Activated naive CD8-positive, alpha-beta T cell (primary cell): ENCODE measurements at regions not wholly inside any gene's neighbourhood (a gene's known extent, or its start where the extent isn't known, plus 50 kb on each side); places are given as distances from the start of the nearest gene placed in this dataset.

Experiments used
- H3K27ac Mint-ChIP-seq: one replicate; pipeline ENCODE4 v1.8.0; 2021; ENCODE audit warnings: mixed read lengths
- H3K27me3 Mint-ChIP-seq: one replicate; pipeline ENCODE4 v1.8.0; 2021; ENCODE audit warnings: mixed read lengths
- H3K36me3 Mint-ChIP-seq: one replicate; pipeline ENCODE4 v1.8.0; 2021; ENCODE audit warnings: mixed read lengths
- H3K4me1 Mint-ChIP-seq: one replicate; pipeline ENCODE4 v1.8.0; 2021; ENCODE audit warnings: low read depth, mixed read lengths
- H3K4me3 Mint-ChIP-seq: one replicate; pipeline ENCODE4 v1.8.0; 2021; ENCODE audit warnings: mild to moderate bottlenecking, mixed read lengths
- H3K9me3 Mint-ChIP-seq: one replicate; pipeline ENCODE4 v1.8.0; 2021; ENCODE audit warnings: low read depth, mixed read lengths

DNA sequence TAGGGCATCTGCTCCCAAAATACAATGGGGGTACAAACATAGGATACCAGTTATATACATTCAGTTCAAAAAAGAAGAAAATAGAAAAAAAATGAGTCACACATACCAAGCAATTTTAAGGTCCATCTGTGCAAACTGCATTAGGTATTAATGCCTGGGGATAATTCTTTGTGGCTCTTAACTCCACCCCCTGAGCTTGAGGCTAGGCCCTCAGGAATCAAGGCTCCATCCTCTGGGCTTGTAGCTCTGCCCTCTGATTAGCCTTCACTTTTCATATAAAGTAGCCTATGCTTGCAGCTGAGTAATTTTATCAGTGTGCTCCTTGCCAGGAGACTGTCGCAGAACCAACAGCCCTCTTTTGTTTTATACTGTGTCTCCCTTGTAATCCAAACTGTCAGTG, 69.9 kb upstream of the BACE2 start:
- H3K27me3 Mint-ChIP-seq = no peaks in the 10 kb centered on the region
- no peaks in the 10 kb centered on the region for H3K36me3 Mint-ChIP-seq
- H3K4me1 Mint-ChIP-seq = no peaks in the 10 kb centered on the region
- H3K4me3 Mint-ChIP-seq = no peak overlapping the region
- H3K27ac Mint-ChIP-seq = no peak overlapping the region
- peaks cover 8% of the 10 kb centered on the region for H3K9me3 Mint-ChIP-seq

DNA sequence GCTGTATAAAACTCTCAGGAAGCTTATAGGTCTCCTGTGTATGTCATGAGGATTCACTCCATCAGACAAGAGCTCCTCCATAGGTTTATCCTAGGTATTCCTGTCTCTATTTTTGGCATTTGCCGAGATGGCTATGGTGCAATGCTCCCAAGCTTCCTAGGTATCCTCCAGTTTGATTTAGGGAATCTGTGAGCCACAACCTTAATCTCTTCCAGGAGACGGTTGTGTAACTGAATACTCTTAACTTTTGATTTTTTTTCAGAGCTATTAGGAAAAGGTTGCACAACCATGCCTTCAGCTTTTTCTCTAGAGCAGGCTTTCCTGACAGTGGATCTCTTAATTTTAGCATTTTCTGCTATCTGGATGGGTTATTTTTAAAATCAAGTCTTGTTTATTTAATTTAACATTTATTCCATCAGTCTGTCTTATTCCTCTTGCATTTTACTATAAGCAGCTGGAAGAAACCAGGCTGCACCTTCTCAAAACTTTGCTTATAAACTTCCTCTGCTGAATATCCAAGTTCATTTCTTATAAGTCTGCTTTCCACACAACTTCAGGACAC, 69.4 kb upstream of the BACE2 start:
- Mint-ChIP-seq H3K27me3 (no peaks in the 10 kb centered on the region), H3K36me3 (no peaks in the 10 kb centered on the region), H3K4me3 (no peak overlapping the region)

DNA sequence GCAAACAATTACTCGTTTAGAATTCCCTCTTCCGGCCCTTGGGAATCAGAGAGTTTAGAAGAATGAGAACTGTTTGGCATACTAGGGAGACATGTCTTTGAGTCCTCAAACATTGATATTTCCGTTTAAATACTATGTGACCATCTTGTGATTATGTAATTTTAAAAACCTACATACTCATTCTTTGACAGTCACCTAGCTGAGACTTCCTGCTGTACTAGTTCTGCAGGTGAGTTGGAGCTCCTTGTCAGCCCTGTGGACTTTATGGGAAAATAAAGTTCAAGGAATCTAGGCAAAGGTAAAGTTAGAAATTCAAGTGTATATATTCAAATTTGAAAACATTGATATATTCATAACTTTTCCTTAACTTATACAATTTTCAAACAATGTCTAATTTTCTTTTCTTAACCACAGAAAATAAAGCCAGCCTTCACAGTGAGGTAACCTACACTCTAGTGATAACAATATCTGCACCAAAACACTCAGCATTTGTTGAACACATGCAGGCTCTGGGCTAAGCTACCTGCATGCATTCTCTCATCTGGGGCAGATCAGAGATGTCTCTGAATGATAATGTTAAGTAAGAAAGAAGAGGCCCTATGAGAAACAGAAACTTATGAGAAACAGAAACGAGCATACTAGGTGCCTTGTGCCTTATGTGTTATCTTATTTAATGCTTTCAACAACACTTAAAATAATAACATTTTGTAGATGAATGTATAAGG, 67.0 kb upstream of the BACE2 start:
- Mint-ChIP-seq H3K36me3 (no peaks in the 10 kb centered on the region), H3K4me3 (no peak overlapping the region), H3K27ac (no peak overlapping the region), H3K4me1 (no peaks in the 10 kb centered on the region), H3K9me3 (peaks cover 8% of the 10 kb centered on the region), H3K27me3 (peaks cover 13% of the 10 kb centered on the region)

More for the DNA sequence above, 69.4 kb upstream of the BACE2 start:
- Mint-ChIP-seq H3K9me3 (peaks cover 8% of the 10 kb centered on the region), H3K4me1 (no peaks in the 10 kb centered on the region), H3K27ac (no peak overlapping the region)

DNA sequence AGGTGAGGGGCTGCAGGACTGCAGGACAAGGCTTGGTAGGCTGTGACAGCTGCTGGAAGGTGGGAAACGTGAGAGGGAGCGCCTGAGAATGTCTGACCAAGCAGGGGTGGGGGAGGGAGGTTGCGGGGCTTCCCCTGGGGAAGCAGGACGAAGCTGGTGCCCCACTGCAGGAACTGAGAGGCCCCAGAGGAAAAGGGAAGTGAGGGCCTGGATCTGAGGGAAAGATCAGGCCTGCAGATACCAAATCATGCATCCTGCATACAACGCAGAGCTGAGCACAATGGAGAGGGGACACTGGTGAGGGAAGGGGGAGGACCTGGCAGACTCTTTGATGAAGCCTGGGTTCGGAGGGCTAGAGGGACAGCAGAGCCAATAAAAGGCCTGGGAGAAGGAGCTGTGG, 65.7 kb upstream of the BACE2 start:
- no peaks in the 10 kb centered on the region for H3K36me3 Mint-ChIP-seq
- H3K27ac Mint-ChIP-seq = no peak overlapping the region
- peaks cover 8% of the 10 kb centered on the region for H3K9me3 Mint-ChIP-seq
- H3K4me1 Mint-ChIP-seq = no peaks in the 10 kb centered on the region
- H3K27me3 Mint-ChIP-seq = peaks cover 13% of the 10 kb centered on the region
- no peak overlapping the region for H3K4me3 Mint-ChIP-seq

DNA sequence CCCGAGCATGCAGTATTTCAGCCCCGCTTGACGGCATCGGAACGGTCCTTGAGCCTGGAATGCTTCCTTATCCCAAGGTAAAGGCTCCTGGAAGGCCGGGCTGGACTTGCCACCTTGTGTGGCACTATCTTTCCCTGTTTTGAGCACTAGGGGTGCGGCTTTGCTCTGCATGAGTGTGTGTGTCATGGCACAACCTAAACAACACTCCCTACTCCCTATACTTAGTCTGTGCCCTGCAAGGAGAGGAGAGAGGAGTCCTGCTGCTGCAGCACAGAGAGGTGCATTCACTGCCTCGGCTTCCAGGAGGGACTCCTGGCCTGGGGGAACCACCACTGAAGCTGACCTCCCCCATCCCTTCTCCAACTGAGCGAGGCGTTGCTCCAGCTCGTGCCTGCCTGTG, 60.4 kb upstream of the BACE2 start:
- H3K27me3 Mint-ChIP-seq = peaks cover 13% of the 10 kb centered on the region
- H3K36me3 Mint-ChIP-seq = no peaks in the 10 kb centered on the region
- no peak overlapping the region for H3K27ac Mint-ChIP-seq
- no peaks in the 10 kb centered on the region for H3K9me3 Mint-ChIP-seq
- H3K4me1 Mint-ChIP-seq = peaks cover 12% of the 10 kb centered on the region
- no peak overlapping the region for H3K4me3 Mint-ChIP-seq

DNA sequence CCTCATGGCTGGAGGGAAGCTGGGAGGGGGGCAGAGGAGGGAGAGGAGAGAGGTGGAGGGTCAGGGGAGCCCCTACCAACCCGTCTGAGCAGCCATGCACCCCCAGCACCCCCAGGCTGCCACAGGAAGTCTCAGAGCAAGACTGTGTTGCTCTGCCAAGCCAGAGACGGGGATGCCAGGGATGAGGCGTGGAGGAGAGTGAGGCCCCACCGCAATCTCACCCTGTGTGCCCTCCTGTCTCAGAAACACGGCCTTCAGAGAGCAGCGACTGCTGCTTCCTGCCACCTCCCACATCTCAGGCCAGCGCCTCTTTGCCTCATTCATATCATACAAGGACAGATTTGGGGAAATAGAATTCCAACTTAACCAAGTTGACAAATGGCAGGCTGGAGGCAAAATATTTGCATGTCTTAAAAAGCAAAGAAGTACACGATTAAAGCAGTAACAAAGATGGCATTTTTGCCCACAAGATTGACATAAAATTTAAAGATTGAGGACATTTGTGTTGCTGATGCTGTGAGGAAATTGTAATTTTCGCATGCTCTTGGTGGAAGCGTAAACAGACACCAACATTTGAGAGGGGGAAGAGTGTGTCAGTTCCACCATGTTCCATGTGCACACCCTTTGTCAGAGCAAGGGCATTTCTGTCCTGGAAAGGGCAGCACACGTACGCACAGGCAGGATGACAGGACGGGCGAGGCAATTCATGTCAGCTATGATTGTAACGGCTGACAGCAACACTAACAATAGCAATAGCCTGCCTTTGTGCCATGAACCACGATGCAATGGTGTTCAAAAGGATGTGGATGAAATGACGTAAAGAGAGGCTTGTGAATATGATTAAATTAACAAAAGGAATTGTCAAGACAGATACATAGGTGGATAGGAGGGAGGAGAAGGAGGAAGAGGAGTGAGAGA, 59.0 kb upstream of the BACE2 start:
- Mint-ChIP-seq H3K9me3 (no peaks in the 10 kb centered on the region), H3K27me3 (peaks cover 12% of the 10 kb centered on the region), H3K4me1 (peaks cover 24% of the 10 kb centered on the region), H3K27ac (no peak overlapping the region), H3K4me3 (no peak overlapping the region), H3K36me3 (no peaks in the 10 kb centered on the region)

DNA sequence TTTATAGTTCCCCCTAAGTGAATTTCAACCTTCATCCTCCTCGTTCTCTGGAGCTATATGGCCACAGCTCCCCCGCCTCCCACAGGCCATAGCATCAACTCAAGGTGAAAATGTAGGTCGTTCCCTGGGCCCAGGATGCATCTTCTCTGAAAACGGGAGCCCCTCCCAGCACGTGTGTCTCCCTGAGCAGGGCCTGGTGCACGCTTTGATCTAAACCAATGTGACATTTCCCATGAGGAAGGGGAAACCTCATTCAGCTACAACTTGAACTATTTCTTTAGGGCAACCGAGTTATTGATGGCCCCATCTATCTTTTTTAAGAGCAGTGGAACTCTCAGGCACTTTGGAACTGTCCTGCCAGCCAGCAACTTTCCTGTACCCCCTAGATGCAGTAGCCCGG, 57.8 kb upstream of the BACE2 start:
- no peaks in the 10 kb centered on the region for H3K9me3 Mint-ChIP-seq
- no peak overlapping the region for H3K27ac Mint-ChIP-seq
- H3K4me1 Mint-ChIP-seq = peaks cover 24% of the 10 kb centered on the region
- no peak overlapping the region for H3K4me3 Mint-ChIP-seq
- H3K36me3 Mint-ChIP-seq = no peaks in the 10 kb centered on the region
- peaks cover 2% of the 10 kb centered on the region for H3K27me3 Mint-ChIP-seq

DNA sequence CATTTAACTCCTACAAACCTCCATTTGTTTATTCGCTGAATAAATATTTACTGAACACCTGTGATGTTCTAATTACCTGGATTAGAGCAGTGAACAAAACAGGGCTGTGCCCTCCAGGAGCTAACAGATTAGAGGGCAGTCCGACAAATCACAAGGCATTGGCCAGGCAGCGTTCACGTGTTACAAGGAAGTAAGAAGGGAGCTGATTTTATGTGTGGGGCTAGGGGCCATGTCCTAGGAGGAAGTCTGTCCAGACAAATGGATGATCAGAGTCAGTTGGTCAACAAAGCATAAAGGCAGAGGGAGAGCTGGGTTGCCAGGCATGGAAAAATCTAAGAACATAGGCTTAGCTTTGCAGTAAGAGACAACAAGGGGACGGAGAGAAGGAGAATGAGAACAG, 57.3 kb upstream of the BACE2 start:
- Mint-ChIP-seq H3K4me3 (no peak overlapping the region), H3K27me3 (peaks cover under 1% of the 10 kb centered on the region), H3K9me3 (no peaks in the 10 kb centered on the region), H3K4me1 (peaks cover 24% of the 10 kb centered on the region), H3K27ac (no peak overlapping the region), H3K36me3 (no peaks in the 10 kb centered on the region)

DNA sequence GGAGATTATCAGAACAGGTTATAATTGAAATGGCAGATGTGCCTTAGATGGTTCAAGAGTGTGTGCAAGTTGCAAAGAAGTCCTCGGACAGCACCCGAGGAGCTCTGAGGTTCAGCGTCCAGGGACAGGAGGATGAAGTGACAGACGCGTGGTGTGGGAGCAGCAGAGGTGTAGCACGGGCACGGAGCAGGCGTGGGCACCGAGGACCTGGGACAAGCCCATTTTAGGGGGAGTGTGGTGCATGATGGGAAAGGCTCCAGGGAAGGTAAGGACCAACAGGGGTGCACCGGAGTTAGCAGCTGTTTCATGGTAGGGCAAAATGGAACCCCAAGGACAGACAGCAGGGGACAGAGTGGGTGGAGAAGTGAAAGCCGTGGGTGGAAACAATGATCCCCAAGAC, 56.3 kb upstream of the BACE2 start:
- Mint-ChIP-seq H3K27me3 (no peaks in the 10 kb centered on the region), H3K27ac (no peak overlapping the region), H3K4me3 (peak overlapping the region; percentile 74), H3K9me3 (no peaks in the 10 kb centered on the region), H3K4me1 (peaks cover 24% of the 10 kb centered on the region), H3K36me3 (no peaks in the 10 kb centered on the region)

DNA sequence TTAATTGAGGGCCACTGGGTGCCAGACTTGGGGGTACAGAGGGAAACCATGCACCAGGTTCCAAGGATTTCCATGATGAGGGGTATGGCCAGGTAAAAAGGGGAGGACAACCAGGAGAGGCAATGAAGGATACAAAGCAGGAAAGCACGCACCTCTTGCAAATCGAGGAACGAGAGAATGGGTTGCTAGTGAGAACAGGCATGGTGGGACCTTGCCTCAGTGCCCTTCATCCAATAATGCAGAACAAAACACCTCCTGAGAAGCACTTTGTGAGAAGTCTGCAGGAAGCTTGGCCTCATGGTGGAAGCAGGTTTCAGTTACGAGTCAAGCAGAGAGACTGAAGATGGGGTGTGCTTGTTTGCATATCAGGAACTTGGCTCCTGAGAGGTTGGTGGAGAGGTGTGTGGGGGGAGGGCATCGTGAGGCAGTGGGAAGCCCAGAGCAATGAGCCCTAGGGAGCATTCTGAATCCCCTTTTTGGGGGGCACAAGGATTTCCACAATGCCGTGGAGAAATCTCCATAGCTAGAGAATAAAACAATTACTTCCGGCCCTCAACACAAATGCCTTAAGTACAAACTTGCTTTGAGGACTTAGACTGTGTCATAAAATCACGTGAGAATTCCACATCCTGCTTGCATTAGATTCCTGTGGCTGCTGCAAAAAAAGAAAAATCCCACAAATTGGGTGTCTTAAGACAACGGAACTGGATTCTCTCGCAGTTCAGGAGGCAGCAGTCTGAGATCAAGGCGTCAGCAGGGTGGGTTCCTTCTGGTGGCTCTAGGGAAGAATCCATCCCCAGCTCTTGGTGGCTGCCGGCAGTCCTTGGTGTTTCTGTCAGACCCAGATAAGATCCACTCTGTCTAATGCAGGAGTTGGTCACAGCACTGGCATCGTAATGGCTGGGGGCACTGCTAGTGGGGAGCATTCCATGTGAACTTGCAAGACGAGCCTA, 54.9 kb upstream of the BACE2 start:
- Mint-ChIP-seq H3K27me3 (no peaks in the 10 kb centered on the region), H3K4me3 (peak overlapping the region; percentile 74), H3K27ac (peak overlapping the region; percentile 69), H3K4me1 (peaks cover 24% of the 10 kb centered on the region), H3K36me3 (no peaks in the 10 kb centered on the region), H3K9me3 (no peaks in the 10 kb centered on the region)

DNA sequence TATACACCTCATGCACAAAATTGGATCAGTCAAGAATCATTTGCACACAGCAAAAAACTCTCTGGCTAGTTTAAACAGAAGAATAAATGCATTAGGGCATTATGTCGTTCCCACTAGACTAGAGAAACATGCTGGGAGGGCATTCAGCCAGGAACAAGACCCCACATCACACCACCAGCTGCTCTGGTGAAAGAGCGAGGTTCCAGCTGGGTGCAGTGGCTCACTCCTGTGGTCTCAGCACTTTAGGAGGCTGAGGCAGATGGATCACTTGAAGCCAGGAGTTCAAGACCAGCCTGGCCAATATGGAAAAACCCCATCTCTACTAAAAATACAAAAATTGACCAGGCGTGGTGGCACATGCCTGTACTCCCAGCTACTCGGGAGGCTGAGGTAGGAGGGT, 52.1 kb upstream of the BACE2 start:
- peaks cover 24% of the 10 kb centered on the region for H3K4me1 Mint-ChIP-seq
- H3K4me3 Mint-ChIP-seq = no peak overlapping the region
- H3K27me3 Mint-ChIP-seq = peaks cover 4% of the 10 kb centered on the region
- no peak overlapping the region for H3K27ac Mint-ChIP-seq
- no peaks in the 10 kb centered on the region for H3K9me3 Mint-ChIP-seq
- H3K36me3 Mint-ChIP-seq = no peaks in the 10 kb centered on the region
